ENCODE measurements at regions not wholly inside any gene's neighbourhood (a gene's known extent, or its start where the extent isn't known, plus 50 kb on each side); places are given as distances from the start of the nearest gene placed in this dataset.

- Mint-ChIP-seq H3K4me3 (peak overlapping the region; percentile 56), H3K4me1 (peaks cover 99% of the 10 kb centered on the region), H3K36me3 (ENCODE audit: low read depth) (peaks cover 52% of the 10 kb centered on the region), H3K9me3 (peaks cover 31% of the 10 kb centered on the region), H3K27ac (peak overlapping the region; percentile 100), H3K27me3 (no peaks in the 10 kb centered on the region)
- DNase-seq: no peak
- peak; percentile 61 for ATAC-seq
Measured at GRCh38 chr12:47397664-47398281, 308.1 kb downstream of the RPAP3 start.

GRCh38 chr12:47396902-47397663 is 308.7 kb downstream of the RPAP3 start:
- Mint-ChIP-seq H3K36me3 (ENCODE audit: low read depth) (peaks cover 51% of the 10 kb centered on the region), H3K27ac (peak overlapping the region; percentile 100), H3K9me3 (peaks cover 31% of the 10 kb centered on the region), H3K27me3 (no peaks in the 10 kb centered on the region), H3K4me1 (peaks cover 99% of the 10 kb centered on the region), H3K4me3 (peak overlapping the region; percentile 56)
- ATAC-seq (no peak), DNase-seq (no peak)

DNA sequence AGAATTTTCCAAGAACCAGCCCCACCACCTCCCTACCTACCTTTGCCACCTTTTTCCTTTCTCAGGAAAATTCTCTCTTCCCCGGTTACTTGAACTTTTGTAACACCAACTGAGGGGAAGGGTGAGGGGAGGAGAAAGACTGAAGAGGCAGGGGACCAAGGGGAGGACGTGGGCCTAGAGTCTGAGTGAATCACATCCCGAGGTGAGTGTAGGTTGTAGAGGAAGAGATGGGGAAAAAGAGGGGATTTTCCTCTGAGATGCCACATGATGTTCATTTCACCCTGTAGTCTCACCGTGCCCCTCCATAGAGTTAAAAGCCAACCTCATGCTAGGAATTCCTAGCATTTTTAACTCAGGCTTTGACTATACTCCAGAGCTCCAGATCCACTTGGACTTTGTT is 311.8 kb downstream of the RPAP3 start:
- DNase-seq: no peak
- peaks cover 40% of the 10 kb centered on the region for H3K36me3 Mint-ChIP-seq (ENCODE audit: low read depth)
- H3K27ac Mint-ChIP-seq: peak overlapping the region; percentile 100
- H3K9me3 Mint-ChIP-seq: peaks cover 10% of the 10 kb centered on the region
- peak; percentile 21 for ATAC-seq
- peaks cover 2% of the 10 kb centered on the region for H3K27me3 Mint-ChIP-seq
- H3K4me1 Mint-ChIP-seq: peaks cover 99% of the 10 kb centered on the region
- H3K4me3 Mint-ChIP-seq: peak overlapping the region; percentile 68

DNA sequence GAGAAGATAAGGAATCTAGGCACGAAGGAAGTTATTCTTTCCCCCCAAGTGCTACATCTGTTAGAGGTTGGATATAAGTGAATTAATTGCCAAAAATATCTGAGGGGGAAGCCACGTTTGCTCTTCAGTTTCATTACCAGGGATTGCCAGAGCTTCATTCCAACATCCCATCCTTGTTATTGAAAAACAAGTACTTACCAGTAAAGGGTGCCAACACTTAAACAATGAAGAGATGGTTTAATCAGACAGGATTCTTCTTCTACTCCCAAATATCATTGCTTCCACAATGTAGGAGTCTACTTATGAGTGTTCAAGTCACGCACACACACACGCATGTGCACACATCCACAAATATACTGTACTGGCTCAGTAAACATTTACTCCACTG is 312.4 kb downstream of the RPAP3 start:
- Mint-ChIP-seq H3K27ac (peak overlapping the region; percentile 100), H3K4me1 (peaks cover 100% of the 10 kb centered on the region), H3K9me3 (peaks cover 11% of the 10 kb centered on the region), H3K4me3 (peak overlapping the region; percentile 68), H3K27me3 (peaks cover 2% of the 10 kb centered on the region), H3K36me3 (ENCODE audit: low read depth) (peaks cover 41% of the 10 kb centered on the region)
- ATAC-seq: no peak
- no peak for DNase-seq

DNA sequence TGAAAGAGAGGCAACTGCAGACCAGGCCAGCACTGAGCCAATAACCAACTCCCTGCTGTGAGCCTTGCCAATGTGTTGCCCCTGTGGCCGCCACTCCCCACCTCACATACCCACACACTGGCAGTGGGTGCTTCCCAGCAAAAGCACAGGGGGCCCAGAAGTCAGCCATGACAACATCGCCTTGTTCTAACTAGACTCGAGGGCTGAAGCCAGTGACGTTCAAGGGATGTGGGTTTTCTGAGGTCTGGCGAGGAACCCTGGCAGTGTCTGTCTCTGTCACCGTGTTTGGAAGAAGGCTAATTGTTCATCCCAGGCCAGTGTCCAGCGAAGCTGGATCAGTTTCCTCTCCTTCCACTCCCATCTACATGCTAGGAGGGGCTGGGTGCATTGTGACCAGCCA is 311.8 kb upstream of the AMIGO2 start:
- peaks cover 43% of the 10 kb centered on the region for H3K36me3 Mint-ChIP-seq (ENCODE audit: low read depth)
- DNase-seq (peak; percentile 76), ATAC-seq (peak; percentile 70)
- peaks cover 16% of the 10 kb centered on the region for H3K9me3 Mint-ChIP-seq
- H3K27ac Mint-ChIP-seq: peak overlapping the region; percentile 100
- H3K4me3 Mint-ChIP-seq: peak overlapping the region; percentile 78
- H3K27me3 Mint-ChIP-seq: peaks cover 2% of the 10 kb centered on the region
- H3K4me1 Mint-ChIP-seq: peaks cover 96% of the 10 kb centered on the region

DNA sequence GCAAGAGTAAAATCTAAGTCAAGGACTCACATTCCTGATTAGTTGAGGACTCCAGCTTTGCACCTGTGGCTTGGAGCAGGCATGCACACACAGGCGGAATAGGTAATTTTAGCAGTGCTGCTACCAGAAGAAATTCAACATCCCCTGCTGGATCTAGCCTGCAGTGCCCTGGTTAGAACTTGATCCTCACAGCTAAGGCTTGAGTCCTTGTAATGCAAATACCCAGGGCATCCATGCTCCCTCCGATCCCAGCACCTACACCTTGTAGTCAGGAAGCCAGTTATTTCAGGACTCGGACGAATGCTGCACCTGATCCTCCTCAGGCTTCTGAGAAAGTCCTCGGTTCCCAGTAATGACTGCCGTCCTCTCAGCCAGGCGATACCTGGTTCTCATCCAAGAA is 309.0 kb upstream of the AMIGO2 start:
- Mint-ChIP-seq H3K27ac (peak overlapping the region; percentile 100), H3K9me3 (peaks cover 16% of the 10 kb centered on the region), H3K27me3 (peaks cover 2% of the 10 kb centered on the region), H3K4me3 (no peak overlapping the region), H3K36me3 (ENCODE audit: low read depth) (peaks cover 48% of the 10 kb centered on the region), H3K4me1 (peaks cover 93% of the 10 kb centered on the region)
- DNase-seq (no peak), ATAC-seq (no peak)

DNA sequence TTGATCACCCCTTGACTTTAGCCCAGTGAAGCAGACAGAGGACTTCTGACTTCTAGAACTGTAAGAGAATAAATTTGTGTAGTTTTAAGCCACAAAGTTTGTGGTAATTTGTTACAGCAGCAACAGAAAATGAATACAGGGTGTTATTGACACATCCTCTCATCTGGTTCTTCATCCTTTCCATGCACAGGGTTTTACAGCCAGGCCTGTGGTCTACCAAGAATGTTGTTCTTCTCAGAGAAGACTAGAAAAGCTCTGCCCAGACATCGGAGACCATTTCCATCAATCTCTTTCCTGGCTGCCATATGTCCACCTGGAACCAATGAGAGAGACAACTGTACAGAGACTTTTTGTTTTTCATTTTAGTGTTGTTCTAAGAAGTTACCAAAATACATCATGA is 308.2 kb upstream of the AMIGO2 start:
- peaks cover 16% of the 10 kb centered on the region for H3K9me3 Mint-ChIP-seq
- peak overlapping the region; percentile 100 for H3K27ac Mint-ChIP-seq
- no peak for DNase-seq
- ATAC-seq: no peak
- H3K4me1 Mint-ChIP-seq: peaks cover 93% of the 10 kb centered on the region
- peak overlapping the region; percentile 30 for H3K4me3 Mint-ChIP-seq
- peaks cover 2% of the 10 kb centered on the region for H3K27me3 Mint-ChIP-seq
- peaks cover 47% of the 10 kb centered on the region for H3K36me3 Mint-ChIP-seq (ENCODE audit: low read depth)

DNA sequence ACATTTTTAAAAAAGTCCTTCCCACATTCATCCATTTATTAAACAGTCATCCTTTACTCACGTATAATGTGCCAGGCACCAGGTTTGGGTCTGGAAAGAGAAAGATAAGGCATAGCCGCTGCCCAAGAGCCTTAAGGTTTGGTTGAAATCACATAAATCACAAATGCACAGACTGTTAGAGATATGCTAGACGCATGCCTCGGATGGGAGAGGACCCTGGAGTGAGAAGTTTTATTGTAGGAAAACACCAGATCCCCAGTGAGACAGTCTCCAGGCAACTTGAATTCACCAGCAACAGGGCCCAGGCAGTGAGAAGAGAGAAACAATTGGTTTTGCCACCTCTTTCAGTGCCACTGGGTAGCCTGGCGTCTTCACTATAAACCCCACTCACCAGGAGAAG is 305.9 kb upstream of the AMIGO2 start:
- Mint-ChIP-seq H3K27ac (no peak overlapping the region), H3K27me3 (no peaks in the 10 kb centered on the region), H3K36me3 (ENCODE audit: low read depth) (peaks cover 46% of the 10 kb centered on the region), H3K4me3 (no peak overlapping the region), H3K9me3 (peaks cover 19% of the 10 kb centered on the region), H3K4me1 (peaks cover 79% of the 10 kb centered on the region)
- ATAC-seq (no peak), DNase-seq (no peak)

GRCh38 chr12:47383942-47384341 is 304.2 kb upstream of the AMIGO2 start:
- Mint-ChIP-seq H3K27me3 (no peaks in the 10 kb centered on the region), H3K36me3 (ENCODE audit: low read depth) (peaks cover 41% of the 10 kb centered on the region), H3K9me3 (peaks cover 25% of the 10 kb centered on the region), H3K4me3 (no peak overlapping the region), H3K27ac (peak overlapping the region; percentile 79), H3K4me1 (peaks cover 75% of the 10 kb centered on the region)
- no peak for DNase-seq
- ATAC-seq: no peak

DNA sequence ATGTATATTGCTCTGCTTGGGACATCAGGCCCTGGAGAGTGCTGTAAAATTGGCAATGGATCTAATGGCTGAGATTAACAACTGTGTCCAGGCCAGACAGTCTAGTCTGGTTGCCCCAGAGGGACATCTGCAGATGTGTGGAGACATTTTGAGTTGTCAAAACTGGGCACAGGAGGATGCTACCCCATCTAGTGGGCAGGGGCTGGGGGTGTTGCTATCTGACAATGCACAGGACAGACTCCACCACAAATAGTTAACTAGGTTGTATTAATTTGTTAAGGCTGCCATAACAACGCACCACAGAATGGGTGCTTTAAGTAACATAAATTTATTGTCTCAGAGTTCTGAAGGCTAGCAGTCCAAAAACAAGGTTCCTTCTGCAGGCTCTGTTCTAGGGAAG is 302.5 kb upstream of the AMIGO2 start:
- peak; percentile 38 for ATAC-seq
- H3K9me3 Mint-ChIP-seq: peaks cover 18% of the 10 kb centered on the region

GRCh38 chr12:47378907-47379306 is 299.1 kb upstream of the AMIGO2 start:
- ATAC-seq: peak; percentile 26

More for the DNA sequence above, 302.5 kb upstream of the AMIGO2 start:
- no peak overlapping the region for H3K4me3 Mint-ChIP-seq
- H3K4me1 Mint-ChIP-seq: peaks cover 72% of the 10 kb centered on the region
- peaks cover 33% of the 10 kb centered on the region for H3K36me3 Mint-ChIP-seq (ENCODE audit: low read depth)
- H3K27me3 Mint-ChIP-seq: no peaks in the 10 kb centered on the region
- peak overlapping the region; percentile 50 for H3K27ac Mint-ChIP-seq
- DNase-seq: no peak

DNA sequence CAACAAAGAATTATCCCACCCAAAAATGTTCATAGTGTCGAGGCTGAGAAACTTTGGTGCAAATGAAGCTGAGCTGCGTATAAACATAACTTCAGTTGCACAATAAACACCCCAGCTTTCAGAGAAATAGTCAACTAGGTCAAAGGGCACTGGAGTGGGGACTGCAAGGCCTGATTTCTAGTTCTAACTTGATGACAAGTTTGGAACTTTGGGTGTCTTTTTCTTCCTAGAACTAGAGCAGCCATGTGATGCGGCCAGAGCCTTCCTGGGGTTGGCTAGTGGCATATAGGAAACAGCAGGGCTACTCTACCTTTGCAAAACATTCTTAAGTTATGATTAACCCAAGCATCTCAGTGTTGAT is 298.4 kb upstream of the AMIGO2 start:
- H3K36me3 Mint-ChIP-seq (ENCODE audit: low read depth): peaks cover 33% of the 10 kb centered on the region
- H3K4me3 Mint-ChIP-seq: no peak overlapping the region

More at GRCh38 chr12:47378907-47379306, 299.1 kb upstream of the AMIGO2 start:
- peak overlapping the region; percentile 63 for H3K27ac Mint-ChIP-seq
- H3K27me3 Mint-ChIP-seq: no peaks in the 10 kb centered on the region
- peaks cover 46% of the 10 kb centered on the region for H3K4me1 Mint-ChIP-seq
- H3K9me3 Mint-ChIP-seq: peaks cover 38% of the 10 kb centered on the region
- no peak for DNase-seq
- H3K4me3 Mint-ChIP-seq: no peak overlapping the region
- H3K36me3 Mint-ChIP-seq (ENCODE audit: low read depth): peaks cover 32% of the 10 kb centered on the region

GRCh38 chr12:47377414-47378221 is 297.9 kb upstream of the AMIGO2 start:
- peaks cover 37% of the 10 kb centered on the region for H3K4me1 Mint-ChIP-seq
- H3K36me3 Mint-ChIP-seq (ENCODE audit: low read depth): peaks cover 36% of the 10 kb centered on the region
- no peaks in the 10 kb centered on the region for H3K27me3 Mint-ChIP-seq
- ATAC-seq (no peak), DNase-seq (no peak)
- H3K4me3 Mint-ChIP-seq: no peak overlapping the region
- H3K27ac Mint-ChIP-seq: no peak overlapping the region
- H3K9me3 Mint-ChIP-seq: peaks cover 47% of the 10 kb centered on the region

More for the DNA sequence above, 298.4 kb upstream of the AMIGO2 start:
- DNase-seq (no peak), ATAC-seq (no peak)
- H3K4me1 Mint-ChIP-seq: peaks cover 39% of the 10 kb centered on the region
- H3K27me3 Mint-ChIP-seq: no peaks in the 10 kb centered on the region
- peaks cover 42% of the 10 kb centered on the region for H3K9me3 Mint-ChIP-seq
- no peak overlapping the region for H3K27ac Mint-ChIP-seq

- Mint-ChIP-seq H3K4me1 (peaks cover 38% of the 10 kb centered on the region), H3K36me3 (ENCODE audit: low read depth) (peaks cover 39% of the 10 kb centered on the region), H3K9me3 (peaks cover 46% of the 10 kb centered on the region), H3K27ac (no peak overlapping the region), H3K4me3 (no peak overlapping the region), H3K27me3 (no peaks in the 10 kb centered on the region)
- no peak for ATAC-seq
- no peak for DNase-seq
Measured at GRCh38 chr12:47376927-47377326, 297.2 kb upstream of the AMIGO2 start.

Measured in activated naive CD8-positive, alpha-beta T cell treated with anti-CD3 and anti-CD28 coated beads, Interleukin-2, amount 50 U/mL, for 24 hours (primary cell).